Liver (tissue), 7 donors: ENCODE measurements at regions not wholly inside any gene's neighbourhood (a gene's known extent, or its start where the extent isn't known, plus 50 kb on each side); places are given as distances from the start of the nearest gene placed in this dataset.

ENCODE experiments used
- DNase-seq: peaks from one replicate; pipeline ENCODE4 v3.0.0-alpha.2; 2017; ENCODE audit warnings: low spot score
- H3K27ac ChIP-seq, 2 donors: one replicate each; pipeline ENCODE4 v1.7.0; 2013; ENCODE audit warnings: inconsistent platforms in 2 of 2, low read length in 2 of 2, control low read depth in 1 of 2, low read depth in 1 of 2, mild to moderate bottlenecking in 1 of 2
- H3K27me3 ChIP-seq, 4 donors: one replicate each; pipeline versions ENCODE4 v1.6.1 to v1.7.0; 2013; ENCODE audit warnings: low read length in 3 of 4, inconsistent platforms in 1 of 4, mild to moderate bottlenecking in 1 of 4, moderate library complexity in 1 of 4; ENCODE audit not compliant: control insufficient read depth in 4 of 4, insufficient read depth in 4 of 4
- H3K36me3 ChIP-seq, 4 donors: one replicate each; pipeline versions ENCODE4 v1.6.1 to v1.7.0; 2013; ENCODE audit warnings: low read length in 3 of 4, mild to moderate bottlenecking in 3 of 4, low read depth in 1 of 4, moderate library complexity in 1 of 4; ENCODE audit not compliant: control insufficient read depth in 4 of 4, insufficient read depth in 3 of 4
- H3K4me1 ChIP-seq, 4 donors: one replicate each; pipeline versions ENCODE4 v1.6.1 to v1.7.0; 2013; ENCODE audit warnings: low read length in 3 of 4, mild to moderate bottlenecking in 3 of 4, moderate library complexity in 1 of 4; ENCODE audit not compliant: control insufficient read depth in 4 of 4, insufficient read depth in 4 of 4
- H3K4me3 ChIP-seq, 3 donors: one replicate each; pipeline versions ENCODE4 v1.6.1 to v1.7.0; 2013; ENCODE audit warnings: low read length in 3 of 3, control low read depth in 1 of 3, low read depth in 1 of 3, mild to moderate bottlenecking in 1 of 3
- H3K9ac ChIP-seq, 2 donors: one replicate each; pipeline ENCODE4 v1.7.0; 2013; ENCODE audit warnings: low read length in 2 of 2, mild to moderate bottlenecking in 2 of 2, moderate library complexity in 2 of 2, control low read depth in 1 of 2, low read depth in 1 of 2
- H3K9me3 ChIP-seq, 4 donors: one replicate each; pipeline versions ENCODE4 v1.6.1 to v1.7.0; 2013; ENCODE audit warnings: low read length in 3 of 4; ENCODE audit not compliant: control insufficient read depth in 4 of 4
- ATF3 ChIP-seq: IDR thresholded peaks from 2 replicates; pipeline ENCODE4 v1.6.1; 2016; ENCODE audit warnings: antibody characterized with exemption
- EGR1 ChIP-seq, 2 donors: IDR thresholded peaks; 2 replicates each; pipeline ENCODE4 v1.6.1; 2016 to 2018; ENCODE audit warnings: antibody characterized with exemption in 2 of 2, low read depth in 2 of 2
- FOXA2 ChIP-seq: IDR thresholded peaks from 2 replicates; pipeline ENCODE4 v1.6.1; 2016; ENCODE audit warnings: antibody characterized with exemption
- HNF4G ChIP-seq: IDR thresholded peaks from 2 replicates; pipeline ENCODE4 v1.6.1; 2016; ENCODE audit warnings: antibody characterized with exemption
- JUND ChIP-seq, 2 donors: IDR thresholded peaks; 2 replicates each; pipeline ENCODE4 v1.6.1; 2016; ENCODE audit warnings: antibody characterized with exemption in 2 of 2
- NR2F2 ChIP-seq: IDR thresholded peaks from 2 replicates; pipeline ENCODE4 v1.6.1; 2016; ENCODE audit warnings: antibody characterized with exemption
- RAD21 ChIP-seq, 2 donors: IDR thresholded peaks; 2 replicates each; pipeline ENCODE4 v1.6.1; 2016; ENCODE audit warnings: antibody characterized with exemption in 2 of 2, mild to moderate bottlenecking in 2 of 2
- RXRA ChIP-seq, 2 donors: IDR thresholded peaks; 2 replicates each; pipeline ENCODE4 v1.6.1; 2017 to 2018; ENCODE audit warnings: antibody characterized with exemption in 2 of 2, mild to moderate bottlenecking in 1 of 2
- SP1 ChIP-seq: IDR thresholded peaks from 2 replicates; pipeline ENCODE4 v1.6.1; 2018; ENCODE audit warnings: antibody characterized with exemption, mild to moderate bottlenecking
- TAF1 ChIP-seq: conservative IDR thresholded peaks from 2 replicates; pipeline ENCODE4 v1.6.1; 2016; ENCODE audit warnings: antibody characterized with exemption, mild to moderate bottlenecking
- YY1 ChIP-seq: IDR thresholded peaks from 2 replicates; pipeline ENCODE4 v1.6.1; 2016; ENCODE audit warnings: antibody characterized with exemption, mild to moderate bottlenecking
- TF ChIP-seq, protein P1 (sequence below): IDR thresholded peaks from 2 replicates; pipeline ENCODE4 v1.6.1; 2016; ENCODE audit warnings: antibody characterized with exemption, mild to moderate bottlenecking
- TF ChIP-seq, protein P2 (sequence below): fragments of 150-350 bp; IDR thresholded peaks from 2 replicates; pipeline ENCODE4 v1.5.1; 2017; ENCODE audit warnings: improper control_type of control experiment, low read depth, low read length; ENCODE audit not compliant: missing input control
- donor health status: healthy.
- donor health status: healthy.
- donor health status: healthy.
- donor health status: healthy.

GRCh38 chr12:27176765-27177164 is 67.3 kb upstream of the STK38L start:
- TF ChIP-seq HNF4G (no peak), SP1 (no peak), FOXA2 (no peak), RAD21 (IDR thresholded peaks at IDR 0.05) (no peak), YY1 (no peak)
- TF ChIP-seq, protein P1, sequence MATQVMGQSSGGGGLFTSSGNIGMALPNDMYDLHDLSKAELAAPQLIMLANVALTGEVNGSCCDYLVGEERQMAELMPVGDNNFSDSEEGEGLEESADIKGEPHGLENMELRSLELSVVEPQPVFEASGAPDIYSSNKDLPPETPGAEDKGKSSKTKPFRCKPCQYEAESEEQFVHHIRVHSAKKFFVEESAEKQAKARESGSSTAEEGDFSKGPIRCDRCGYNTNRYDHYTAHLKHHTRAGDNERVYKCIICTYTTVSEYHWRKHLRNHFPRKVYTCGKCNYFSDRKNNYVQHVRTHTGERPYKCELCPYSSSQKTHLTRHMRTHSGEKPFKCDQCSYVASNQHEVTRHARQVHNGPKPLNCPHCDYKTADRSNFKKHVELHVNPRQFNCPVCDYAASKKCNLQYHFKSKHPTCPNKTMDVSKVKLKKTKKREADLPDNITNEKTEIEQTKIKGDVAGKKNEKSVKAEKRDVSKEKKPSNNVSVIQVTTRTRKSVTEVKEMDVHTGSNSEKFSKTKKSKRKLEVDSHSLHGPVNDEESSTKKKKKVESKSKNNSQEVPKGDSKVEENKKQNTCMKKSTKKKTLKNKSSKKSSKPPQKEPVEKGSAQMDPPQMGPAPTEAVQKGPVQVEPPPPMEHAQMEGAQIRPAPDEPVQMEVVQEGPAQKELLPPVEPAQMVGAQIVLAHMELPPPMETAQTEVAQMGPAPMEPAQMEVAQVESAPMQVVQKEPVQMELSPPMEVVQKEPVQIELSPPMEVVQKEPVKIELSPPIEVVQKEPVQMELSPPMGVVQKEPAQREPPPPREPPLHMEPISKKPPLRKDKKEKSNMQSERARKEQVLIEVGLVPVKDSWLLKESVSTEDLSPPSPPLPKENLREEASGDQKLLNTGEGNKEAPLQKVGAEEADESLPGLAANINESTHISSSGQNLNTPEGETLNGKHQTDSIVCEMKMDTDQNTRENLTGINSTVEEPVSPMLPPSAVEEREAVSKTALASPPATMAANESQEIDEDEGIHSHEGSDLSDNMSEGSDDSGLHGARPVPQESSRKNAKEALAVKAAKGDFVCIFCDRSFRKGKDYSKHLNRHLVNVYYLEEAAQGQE: no peak
- Histone ChIP-seq H3K9ac (no peak overlapping the region), H3K9me3 (no peaks in the 10 kb centered on the region), H3K4me3 (no peak overlapping the region), H3K27ac (no peak overlapping the region), H3K36me3 (no peaks in the 10 kb centered on the region), H3K4me1 (no peaks in the 10 kb centered on the region), H3K27me3 (no peaks in the 10 kb centered on the region)
- DNase-seq: no peak

- Histone ChIP-seq H3K4me1 (no peaks in the 10 kb centered on the region), H3K27me3 (no peaks in the 10 kb centered on the region), H3K27ac (no peak overlapping the region), H3K9ac (no peak overlapping the region), H3K36me3 (no peaks in the 10 kb centered on the region), H3K4me3 (no peak overlapping the region), H3K9me3 (no peaks in the 10 kb centered on the region)
- TF ChIP-seq, protein P1: no peak
- TF ChIP-seq NR2F2 (no peak), RAD21 (IDR thresholded peaks at IDR 0.05) (no peak), JUND (IDR thresholded peaks at IDR 0.05) (no peak), FOXA2 (no peak), ATF3 (no peak), YY1 (no peak), HNF4G (no peak), EGR1 (IDR thresholded peaks at IDR 0.05; ENCODE audit: low read depth in 2 of 2) (no peak), RXRA (IDR thresholded peaks at IDR 0.05) (no peak), TAF1 (no peak)
- TF ChIP-seq, protein P2, sequence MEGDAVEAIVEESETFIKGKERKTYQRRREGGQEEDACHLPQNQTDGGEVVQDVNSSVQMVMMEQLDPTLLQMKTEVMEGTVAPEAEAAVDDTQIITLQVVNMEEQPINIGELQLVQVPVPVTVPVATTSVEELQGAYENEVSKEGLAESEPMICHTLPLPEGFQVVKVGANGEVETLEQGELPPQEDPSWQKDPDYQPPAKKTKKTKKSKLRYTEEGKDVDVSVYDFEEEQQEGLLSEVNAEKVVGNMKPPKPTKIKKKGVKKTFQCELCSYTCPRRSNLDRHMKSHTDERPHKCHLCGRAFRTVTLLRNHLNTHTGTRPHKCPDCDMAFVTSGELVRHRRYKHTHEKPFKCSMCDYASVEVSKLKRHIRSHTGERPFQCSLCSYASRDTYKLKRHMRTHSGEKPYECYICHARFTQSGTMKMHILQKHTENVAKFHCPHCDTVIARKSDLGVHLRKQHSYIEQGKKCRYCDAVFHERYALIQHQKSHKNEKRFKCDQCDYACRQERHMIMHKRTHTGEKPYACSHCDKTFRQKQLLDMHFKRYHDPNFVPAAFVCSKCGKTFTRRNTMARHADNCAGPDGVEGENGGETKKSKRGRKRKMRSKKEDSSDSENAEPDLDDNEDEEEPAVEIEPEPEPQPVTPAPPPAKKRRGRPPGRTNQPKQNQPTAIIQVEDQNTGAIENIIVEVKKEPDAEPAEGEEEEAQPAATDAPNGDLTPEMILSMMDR: no peak
- no peak for DNase-seq
Measured at GRCh38 chr12:27177706-27178105, 66.4 kb upstream of the STK38L start.
